NCI-H2029 (cell line): ENCODE measurements at regions not wholly inside any gene's neighbourhood (a gene's known extent, or its start where the extent isn't known, plus 50 kb on each side); places are given as distances from the start of the nearest gene placed in this dataset.

Source experiments
- DNase-seq: peaks from one replicate; lab custom pipeline; 2025; lab: John Stamatoyannopoulos, UW

DNA sequence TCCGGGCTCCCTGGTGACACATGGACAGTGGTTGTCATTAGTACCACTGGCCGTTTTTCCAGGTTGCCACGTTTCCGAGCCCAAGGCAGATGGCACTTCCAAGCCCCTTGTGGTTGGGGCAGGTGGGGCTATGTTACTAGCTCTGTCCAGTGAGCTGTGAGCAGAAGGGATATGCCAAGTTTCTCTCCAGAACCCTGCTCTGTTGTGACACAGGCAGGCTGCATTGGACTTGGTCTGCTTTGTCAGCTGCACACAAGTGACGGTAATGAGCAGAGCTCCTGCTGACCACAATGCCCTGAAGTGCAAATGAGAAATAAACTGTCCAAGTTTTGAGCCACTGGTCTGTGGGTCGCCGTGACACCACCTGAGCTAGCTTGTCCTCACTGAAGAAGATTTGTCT is 118.8 kb downstream of the GYPC start:
- DNase-seq: no peak

DNA sequence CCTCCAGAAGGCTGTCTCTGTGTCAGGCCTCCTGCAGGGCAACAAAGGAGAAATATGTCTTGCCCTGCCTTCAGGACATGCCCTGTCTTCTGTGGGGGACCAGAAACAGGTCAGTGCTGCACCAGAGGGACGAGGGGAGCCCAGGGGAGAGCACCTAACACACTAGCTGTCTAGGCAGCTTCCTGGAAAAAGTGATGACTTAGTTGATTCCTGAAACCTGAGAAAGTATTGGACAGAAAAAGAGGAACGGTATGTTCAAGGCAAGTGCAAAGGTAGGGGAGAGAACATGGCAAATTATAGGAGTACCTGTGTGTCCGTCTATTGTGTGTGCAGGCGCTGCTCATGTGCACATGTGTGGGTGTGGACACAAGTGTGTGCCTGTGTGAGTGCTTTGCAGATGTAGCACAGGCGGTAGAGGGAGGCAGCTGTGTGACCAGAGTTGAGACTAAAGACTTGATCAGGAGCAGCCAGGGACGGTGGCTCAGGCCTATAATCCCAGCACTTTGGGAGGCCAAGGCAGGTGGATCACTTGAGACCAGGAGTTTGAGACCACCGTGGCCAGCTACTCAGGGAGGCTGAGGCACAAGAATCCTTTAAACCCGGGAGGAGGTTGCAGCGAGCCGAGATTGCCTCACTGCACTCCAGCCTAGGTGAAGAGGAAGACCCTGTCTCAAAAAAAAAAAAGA is 119.5 kb downstream of the GYPC start:
- no peak for DNase-seq

DNA sequence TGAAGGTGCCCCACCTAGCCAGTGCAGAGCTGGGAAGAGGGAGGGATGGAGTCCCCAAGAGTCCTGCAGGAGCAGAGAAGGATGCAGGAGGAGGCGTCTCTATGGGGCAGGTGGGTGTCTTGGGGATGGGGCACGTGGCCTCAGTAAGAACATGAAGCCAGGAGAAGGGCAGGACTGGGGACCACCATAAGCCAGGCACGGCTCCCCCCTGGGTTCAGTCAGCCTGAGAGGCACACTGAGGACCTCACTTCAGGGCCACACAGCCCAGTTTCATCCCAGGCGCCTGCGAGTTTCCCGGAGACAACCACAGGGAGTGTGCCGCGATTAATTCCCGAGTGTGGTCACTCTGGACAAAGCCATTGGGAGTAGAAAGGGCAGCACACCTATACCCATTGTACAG is 120.3 kb downstream of the GYPC start:
- no peak for DNase-seq

DNA sequence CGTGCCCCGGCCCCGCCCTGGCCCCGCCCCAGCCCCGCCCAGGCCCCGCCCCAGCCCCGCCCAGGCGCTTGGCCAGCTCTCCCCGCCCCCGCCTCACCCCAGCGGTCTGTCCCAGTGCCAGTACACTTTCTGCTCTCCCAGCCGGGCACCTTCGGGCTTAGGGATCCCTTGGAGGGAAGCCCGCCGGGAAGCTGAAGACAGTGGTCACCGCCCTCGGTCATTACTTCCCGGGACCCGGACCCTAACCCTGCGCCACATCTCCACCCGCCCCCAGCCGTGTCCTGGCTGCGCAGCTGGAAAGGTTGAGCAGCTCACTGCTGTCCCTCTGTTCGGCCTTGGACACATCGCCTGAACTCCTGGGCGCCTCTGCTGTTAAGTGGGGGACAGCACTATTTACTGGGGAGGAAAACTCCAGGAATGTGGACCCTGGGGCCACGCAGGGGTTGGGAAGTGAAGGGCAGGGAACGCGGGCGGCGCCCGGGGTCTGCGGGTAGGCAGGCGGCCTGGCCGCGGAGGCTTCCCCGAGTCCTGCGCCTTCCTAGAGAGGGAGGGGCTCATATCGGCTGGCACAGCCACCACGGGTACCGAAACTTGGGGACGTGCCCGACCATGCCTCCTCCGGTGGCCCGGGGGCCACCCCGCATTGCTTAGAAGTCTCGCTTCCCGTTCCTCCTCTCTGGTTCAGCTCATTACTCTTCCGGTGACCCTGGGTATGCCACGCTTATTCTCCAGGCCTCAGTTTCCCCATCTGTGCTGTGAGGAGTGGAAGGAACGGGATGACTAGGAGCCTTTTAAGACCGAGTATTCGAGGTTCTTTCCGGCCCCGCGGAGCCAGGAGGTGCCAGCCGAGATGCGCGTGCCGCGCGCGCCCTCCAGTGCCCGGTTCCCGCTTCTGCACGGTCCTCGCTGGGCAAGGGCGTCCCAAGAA is 121.0 kb downstream of the GYPC start:
- DNase-seq: peak; percentile 34

DNA sequence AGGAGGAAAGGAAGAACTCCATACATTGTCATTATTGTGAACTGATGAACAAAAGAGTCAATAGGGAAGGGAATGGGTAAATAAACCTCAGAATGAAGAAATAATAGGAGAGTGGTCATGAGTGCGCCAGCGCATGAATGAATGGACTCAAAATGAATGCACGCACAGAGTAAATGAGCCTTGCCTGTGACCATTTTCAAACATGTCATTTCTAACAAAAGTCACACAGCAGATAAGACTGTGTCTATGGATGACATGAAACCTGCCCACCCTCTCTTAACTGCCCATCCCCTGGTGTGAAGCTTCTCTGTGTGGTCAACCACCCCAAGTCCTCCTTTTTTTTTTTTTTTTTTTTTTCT is 121.1 kb upstream of the TEX51 start:
- DNase-seq: no peak

DNA sequence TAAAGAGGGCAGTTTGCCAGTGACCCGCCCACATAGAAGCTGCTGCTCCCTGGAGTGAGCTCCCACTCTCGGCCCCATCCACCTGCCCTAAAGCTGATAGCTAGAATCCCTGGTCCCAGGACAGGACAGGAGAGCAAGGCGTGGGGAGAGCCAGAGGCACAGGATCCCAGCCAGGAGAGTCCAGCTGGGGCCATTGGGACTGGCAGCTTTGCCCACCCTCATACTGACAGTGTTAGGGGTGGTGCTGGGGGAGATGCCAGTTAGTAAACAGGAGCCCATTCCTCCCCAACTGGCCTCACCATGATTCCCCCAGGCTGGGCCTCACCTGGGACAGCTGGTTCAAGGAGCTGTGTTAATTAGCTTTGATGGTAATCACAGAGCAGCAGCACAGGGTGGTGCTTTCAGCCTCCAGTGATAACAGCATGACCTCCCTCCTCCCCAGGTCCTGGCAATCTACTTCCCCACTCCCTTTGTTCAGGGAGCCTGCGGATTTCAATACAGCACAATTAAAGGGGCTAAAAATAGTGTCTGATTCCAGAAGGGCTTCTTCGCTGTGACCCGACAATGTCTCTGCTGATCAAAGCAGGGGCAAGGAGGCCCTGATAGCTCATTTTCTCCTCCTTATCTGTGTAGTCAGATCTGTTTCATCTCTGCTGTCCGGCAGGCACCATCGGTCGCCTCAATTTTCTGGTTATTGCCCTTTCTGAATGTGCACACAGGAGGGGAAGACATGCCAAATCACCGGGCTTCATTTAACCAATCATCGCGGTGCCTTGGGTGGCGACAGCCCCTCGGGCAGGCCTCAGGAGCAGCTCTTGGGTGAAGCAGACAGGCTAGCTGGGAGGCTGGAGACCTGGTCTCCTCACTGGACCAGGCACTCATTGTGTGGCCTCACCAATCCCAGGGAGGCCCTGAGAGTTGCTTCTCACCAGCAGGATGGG is 119.9 kb upstream of the TEX51 start:
- no peak for DNase-seq

DNA sequence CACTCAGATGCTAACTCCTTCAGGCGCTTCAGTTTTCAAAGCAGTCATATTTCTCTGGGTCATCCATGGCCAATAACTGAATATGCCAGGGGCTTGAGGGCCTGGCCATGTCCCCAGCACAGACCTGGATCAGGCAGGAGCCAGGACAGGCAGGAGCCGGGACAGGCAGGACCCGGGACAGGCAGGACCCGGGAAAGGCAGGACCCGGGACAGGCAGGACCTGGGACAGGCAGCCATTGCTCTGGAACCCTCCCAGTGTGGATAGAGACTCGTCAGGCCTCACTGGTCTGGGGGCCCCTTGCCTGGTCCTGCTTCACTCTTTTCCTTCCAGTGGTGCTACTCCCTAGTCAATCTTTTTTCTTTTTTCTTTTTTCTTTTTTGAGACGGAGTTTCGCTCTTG is 117.5 kb upstream of the TEX51 start:
- DNase-seq: no peak

DNA sequence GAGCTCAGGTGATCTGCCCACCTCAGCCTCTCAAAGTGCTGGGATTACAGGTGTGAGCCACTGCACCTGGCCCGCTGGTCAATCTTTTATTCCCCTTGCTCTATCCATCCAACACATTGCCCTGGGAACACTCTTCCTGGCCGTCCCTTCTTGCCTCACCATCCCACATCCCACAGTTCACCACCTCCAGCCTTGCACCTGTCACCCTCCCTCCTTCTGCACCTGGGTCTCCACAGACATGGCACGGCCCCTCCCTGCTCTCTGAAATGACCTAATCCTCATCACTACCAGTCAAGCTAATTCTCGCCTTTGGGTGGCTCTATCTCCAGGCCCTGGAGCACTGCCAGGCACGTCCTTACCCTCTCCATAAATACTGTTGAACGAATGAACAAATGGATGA is 116.9 kb upstream of the TEX51 start:
- no peak for DNase-seq

DNA sequence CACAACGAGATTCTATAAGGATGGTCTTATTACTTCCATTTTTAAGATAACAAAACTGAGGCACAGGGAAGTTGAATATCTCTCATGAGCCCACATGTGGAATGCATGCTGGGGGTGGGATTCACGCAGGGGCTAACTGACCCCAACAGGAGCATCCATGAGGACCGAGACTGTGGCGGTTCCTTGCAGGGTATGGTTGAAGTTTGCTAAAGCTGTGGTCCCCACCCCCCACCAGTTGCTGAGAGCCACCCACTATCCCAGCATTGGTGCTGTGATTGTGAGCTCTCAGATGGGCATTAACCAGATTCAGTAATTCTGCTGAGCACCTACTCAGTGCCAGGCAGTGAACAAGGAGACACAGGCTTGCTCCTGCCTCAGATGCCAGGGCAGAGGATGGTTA is 116.0 kb upstream of the TEX51 start:
- no peak for DNase-seq

DNA sequence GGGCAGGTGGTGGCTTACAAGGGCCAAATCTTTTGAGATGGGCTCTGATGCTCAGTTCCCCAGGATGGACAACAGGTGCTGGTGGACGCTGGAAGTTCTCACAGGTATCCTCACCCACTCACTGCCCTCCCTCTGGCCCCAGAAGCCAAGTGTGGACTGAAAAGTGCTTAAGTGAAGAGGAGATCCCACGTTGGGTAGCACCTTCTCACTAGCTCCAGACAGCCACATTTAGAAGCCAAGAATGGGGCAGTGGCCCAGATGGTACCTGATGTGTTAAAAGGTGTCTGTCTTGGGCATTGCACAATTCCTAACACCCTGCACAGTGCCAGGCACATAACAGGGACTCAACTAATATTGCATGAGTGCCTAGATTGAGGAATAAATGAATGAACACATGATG is 115.3 kb upstream of the TEX51 start:
- DNase-seq: no peak

DNA sequence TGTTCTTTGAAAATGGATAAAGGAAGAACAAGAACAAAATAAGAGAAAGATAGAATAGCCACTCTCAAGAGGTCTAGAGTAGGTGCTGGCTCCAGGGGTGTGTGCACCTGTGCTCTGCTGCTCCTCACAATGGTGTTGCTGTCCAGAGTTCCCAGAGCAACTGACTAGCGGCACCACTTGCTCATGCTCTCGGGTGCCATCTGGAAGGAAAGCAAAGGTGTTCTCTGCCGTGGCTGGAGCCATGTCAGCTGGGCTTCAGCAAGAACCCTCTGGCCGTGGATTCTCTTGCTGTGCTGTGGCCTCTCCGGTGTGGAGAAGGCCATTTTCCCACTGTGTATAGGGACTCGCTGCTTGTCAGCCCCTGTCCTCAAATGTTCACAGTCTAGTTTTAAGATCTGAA is 114.6 kb upstream of the TEX51 start:
- no peak for DNase-seq

DNA sequence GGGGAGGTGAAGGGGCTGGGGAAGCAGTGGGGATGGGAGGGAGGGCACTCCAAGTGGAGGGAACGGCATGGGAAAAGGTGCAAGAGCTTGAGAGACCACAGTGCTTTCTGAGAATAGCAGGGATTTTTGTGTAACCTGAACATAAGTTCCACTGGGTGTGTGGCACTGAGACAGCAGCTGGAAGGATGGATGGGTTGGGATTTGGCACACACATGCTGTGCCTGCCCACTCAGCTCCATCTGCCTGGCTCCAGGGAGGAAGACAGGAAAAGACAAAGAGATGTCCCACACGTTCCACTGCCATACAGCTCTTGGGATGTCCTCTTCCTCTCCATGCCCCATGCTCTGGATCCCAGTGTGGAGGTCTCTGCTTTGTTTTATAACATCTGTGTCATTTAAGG is 114.1 kb upstream of the TEX51 start:
- DNase-seq: no peak

DNA sequence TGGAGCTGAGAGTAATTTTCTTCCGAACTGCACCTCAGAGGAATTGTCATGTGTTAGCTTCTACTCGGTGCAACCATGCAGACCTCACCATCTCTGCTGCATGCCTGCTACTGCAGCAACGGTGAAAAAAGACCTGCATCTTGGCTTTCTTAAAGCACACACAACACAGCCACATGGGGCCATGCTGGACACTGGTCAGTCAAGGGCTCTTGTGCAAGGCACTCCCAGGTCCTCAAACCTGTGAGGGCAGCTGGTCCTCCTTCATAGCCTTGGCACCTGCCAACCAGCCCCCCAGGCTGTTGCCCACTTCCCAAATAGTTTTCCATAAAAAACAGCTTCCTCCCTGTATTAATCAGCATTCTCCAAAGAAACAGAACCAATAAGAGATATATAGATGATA is 113.5 kb upstream of the TEX51 start:
- no peak for DNase-seq

DNA sequence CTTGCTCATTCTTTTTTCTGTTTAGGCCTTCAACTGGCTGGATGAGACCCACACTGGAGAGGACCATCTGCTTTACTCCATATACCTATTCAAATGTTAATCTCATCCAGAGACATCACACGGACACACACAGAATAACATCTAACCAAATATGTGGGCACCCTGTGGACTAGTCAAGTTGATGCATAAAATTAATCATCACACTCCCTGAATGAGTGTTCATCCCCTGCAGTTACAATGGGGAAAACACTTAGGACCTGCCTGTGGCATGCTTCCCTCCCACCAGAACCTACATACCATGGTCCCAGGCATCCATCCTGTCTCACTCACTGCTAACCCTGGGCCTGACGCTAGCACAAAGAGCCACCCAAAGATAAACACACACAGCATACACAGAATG is 112.8 kb upstream of the TEX51 start:
- DNase-seq: no peak

DNA sequence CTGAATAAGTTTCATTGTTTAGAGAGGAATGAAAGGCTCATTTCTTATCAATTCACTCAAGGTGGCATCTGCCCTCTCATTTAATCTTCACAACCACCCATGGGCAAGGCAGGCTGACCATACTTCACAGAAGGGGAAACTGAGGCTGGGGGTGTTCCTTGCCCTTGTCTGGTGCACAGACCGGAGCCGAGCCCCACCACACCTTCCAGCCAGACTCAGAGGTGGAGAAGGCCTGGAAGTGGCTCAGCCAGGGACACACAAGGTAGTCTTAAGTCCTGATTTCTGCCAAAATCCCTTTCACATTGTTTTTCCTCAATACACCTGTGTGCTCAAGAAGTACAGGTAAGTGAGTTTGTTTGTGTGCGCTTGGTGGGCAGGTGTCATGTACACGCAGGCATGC is 111.9 kb upstream of the TEX51 start:
- no peak for DNase-seq

DNA sequence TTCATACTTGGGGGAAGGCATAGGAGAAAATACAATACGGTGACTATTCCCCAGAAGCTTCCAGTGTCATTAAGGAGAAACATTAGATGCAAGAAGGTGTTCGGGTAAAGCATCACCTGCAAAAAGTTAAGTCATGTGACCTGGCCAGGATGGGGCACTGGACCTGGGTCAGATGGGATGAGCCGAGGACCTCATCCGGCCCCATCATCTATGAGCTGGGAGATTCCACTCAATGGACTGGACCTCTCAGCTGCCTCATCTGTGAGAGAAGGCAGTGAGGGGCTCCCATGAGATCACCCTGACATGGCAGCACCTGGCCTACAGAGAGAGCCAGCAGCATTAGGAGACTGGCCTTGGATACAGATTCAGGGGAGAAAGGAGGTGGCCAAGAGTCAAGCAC is 111.4 kb upstream of the TEX51 start:
- no peak for DNase-seq

DNA sequence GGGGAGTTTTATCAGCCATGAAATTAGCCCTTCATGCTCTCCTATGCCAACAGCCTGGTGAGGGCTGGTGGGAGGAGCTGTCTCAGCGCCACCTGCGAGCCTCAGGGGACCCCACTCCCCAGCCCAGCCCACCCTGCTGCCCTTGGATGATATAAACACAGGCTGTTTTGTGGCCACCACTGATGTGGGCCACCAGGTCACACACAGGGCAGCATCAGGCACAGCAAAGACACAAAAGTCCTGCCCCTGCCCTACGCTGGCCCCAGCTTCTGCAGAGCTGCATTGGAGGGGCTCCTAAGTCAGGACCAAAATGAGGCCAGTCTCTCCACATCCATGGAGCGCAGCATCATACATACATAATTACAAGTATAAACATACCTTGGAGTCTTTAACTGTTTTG is 110.6 kb upstream of the TEX51 start:
- no peak for DNase-seq

DNA sequence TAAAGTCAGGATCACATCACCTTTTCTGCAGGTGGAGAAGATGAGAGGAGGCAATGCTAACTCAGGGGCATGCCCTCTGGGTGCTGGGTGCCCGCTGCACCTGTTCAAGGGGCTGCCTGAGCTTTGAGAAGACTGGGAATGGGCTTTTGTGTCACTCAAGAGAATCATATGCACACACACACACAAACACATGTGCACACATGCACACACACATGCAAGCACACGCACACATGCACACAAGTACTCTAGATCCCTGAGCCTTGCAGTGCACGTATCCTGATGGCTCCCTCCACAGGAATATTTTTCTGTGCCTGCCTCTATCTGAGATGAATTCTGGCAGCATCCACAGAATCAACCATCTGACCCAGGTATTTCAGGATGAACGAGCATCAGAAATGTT is 110.0 kb upstream of the TEX51 start:
- no peak for DNase-seq

DNA sequence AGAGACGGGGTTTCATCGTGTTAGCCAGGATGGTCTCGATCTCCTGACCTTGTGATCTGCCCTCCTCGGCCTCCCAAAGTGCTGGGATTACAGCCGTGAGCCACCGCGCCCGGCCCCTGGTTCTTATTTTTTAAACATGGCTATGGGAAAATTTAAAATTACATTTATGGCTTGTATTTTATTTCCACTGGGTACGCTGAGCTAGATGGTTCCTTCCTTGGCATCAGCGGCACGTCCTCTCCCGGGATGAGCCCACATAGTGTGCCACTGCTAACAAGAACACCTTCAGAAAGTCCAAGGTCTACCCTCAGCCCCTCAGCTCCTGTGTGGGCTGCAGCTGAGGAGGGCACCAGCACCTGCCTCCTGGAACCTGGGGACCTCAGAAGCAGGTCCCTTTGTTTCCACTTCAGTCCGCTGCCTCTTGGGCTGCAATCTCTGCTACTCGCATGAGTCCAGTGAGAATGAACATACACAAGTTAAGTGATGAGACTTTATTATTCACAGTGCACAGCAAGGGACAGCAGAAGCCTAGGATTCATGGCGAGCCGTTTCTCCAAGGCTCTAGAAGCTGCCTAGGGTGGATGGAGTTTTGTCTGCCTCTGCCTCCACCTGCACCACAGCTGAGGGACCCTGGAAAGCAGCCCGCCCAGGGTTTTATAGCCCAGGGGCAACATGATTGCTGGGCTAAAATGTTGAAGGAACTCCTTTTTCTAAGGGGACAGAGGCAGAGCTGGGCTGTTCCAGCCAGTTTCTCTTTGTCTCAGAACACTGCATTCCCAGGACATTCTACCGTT is 107.5 kb upstream of the TEX51 start:
- no peak for DNase-seq

DNA sequence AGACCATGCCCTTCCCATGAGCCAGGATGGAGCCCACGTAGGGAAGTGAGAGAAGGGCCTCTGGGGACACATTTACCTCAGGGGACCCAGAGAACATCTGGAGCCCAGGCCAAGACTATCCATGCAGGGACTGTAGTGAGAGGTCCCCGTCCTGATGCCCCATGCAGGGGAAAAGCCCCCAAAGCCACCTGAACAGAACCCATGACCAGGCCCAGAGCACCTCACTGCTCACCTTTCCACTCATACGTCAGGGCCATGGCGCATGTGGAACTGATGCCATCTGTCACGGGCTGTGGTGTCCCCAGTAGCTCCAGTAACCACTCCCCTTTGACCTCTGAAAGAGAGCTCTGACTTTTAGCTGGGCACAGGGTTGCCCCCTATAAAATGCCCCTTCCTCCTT is 106.5 kb upstream of the TEX51 start:
- no peak for DNase-seq

DNA sequence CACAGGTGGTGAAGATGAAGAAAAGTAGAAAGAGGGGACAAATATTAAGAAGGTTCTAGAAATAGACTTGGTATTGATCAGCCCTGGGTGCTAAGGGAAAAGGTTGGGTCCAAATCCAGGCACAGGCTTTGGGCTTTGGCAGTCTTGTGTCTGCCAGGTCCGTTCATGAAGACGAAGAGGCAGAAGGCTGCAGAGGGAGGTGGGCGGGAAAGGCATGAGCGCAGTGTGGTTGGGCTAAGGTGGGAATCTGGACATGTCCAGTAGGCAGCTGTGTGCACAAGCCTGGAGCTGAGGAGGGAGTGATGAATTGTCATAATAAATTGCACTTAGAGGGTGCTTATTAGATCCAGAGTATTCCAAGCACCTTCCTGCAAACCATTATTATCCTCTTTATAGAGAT is 105.7 kb upstream of the TEX51 start:
- no peak for DNase-seq
